ENCODE measurements at regions not wholly inside any gene's neighbourhood (a gene's known extent, or its start where the extent isn't known, plus 50 kb on each side); places are given as distances from the start of the nearest gene placed in this dataset.

GRCh38 chr20:24147961-24148360 is 159.4 kb upstream of the GGTLC1 start:
- TF ChIP-seq CTCF (IDR thresholded peaks at IDR 0.05; ENCODE audit: unreplicated experiment), result no peak
- H3K4me1 Mint-ChIP-seq (ENCODE audit: unreplicated experiment), result no peaks in the 10 kb centered on the region
- H3K9me3 Mint-ChIP-seq (ENCODE audit: unreplicated experiment), result no peaks in the 10 kb centered on the region
- H3K27ac Mint-ChIP-seq (ENCODE audit: unreplicated experiment), result no peak overlapping the region
- H3K36me3 Mint-ChIP-seq (ENCODE audit: low read depth, unreplicated experiment), result no peaks in the 10 kb centered on the region
- no peak for DNase-seq (ENCODE audit: low spot score)
- H3K4me3 Mint-ChIP-seq (ENCODE audit: unreplicated experiment), result no peak overlapping the region
- H3K27me3 Mint-ChIP-seq (ENCODE audit: unreplicated experiment), result peaks cover 2% of the 10 kb centered on the region

- Mint-ChIP-seq H3K27me3 (ENCODE audit: unreplicated experiment) (peaks cover 2% of the 10 kb centered on the region), H3K27ac (ENCODE audit: unreplicated experiment) (no peak overlapping the region), H3K4me3 (ENCODE audit: unreplicated experiment) (no peak overlapping the region), H3K9me3 (ENCODE audit: unreplicated experiment) (no peaks in the 10 kb centered on the region), H3K4me1 (ENCODE audit: unreplicated experiment) (no peaks in the 10 kb centered on the region), H3K36me3 (ENCODE audit: low read depth, unreplicated experiment) (no peaks in the 10 kb centered on the region)
- no peak for TF ChIP-seq CTCF (IDR thresholded peaks at IDR 0.05; ENCODE audit: unreplicated experiment)
- DNase-seq (ENCODE audit: low spot score), result no peak
These were observed 158.9 kb upstream of the GGTLC1 start for GRCh38 chr20:24147479-24147878.

- peaks cover 2% of the 10 kb centered on the region for H3K27me3 Mint-ChIP-seq (ENCODE audit: unreplicated experiment)
- no peaks in the 10 kb centered on the region for H3K4me1 Mint-ChIP-seq (ENCODE audit: unreplicated experiment)
- H3K27ac Mint-ChIP-seq (ENCODE audit: unreplicated experiment), result no peak overlapping the region
- no peak for TF ChIP-seq CTCF (IDR thresholded peaks at IDR 0.05; ENCODE audit: unreplicated experiment)
- H3K36me3 Mint-ChIP-seq (ENCODE audit: low read depth, unreplicated experiment), result no peaks in the 10 kb centered on the region
- H3K4me3 Mint-ChIP-seq (ENCODE audit: unreplicated experiment), result no peak overlapping the region
- H3K9me3 Mint-ChIP-seq (ENCODE audit: unreplicated experiment), result peaks cover 4% of the 10 kb centered on the region
- no peak for DNase-seq (ENCODE audit: low spot score)
These were observed 157.7 kb upstream of the GGTLC1 start for GRCh38 chr20:24146231-24146634.

GRCh38 chr20:24144371-24144770 is 155.8 kb upstream of the GGTLC1 start:
- no peaks in the 10 kb centered on the region for H3K4me1 Mint-ChIP-seq (ENCODE audit: unreplicated experiment)
- H3K36me3 Mint-ChIP-seq (ENCODE audit: low read depth, unreplicated experiment), result no peaks in the 10 kb centered on the region
- H3K9me3 Mint-ChIP-seq (ENCODE audit: unreplicated experiment), result peaks cover 4% of the 10 kb centered on the region
- no peak for DNase-seq (ENCODE audit: low spot score)
- peaks cover 2% of the 10 kb centered on the region for H3K27me3 Mint-ChIP-seq (ENCODE audit: unreplicated experiment)
- no peak overlapping the region for H3K4me3 Mint-ChIP-seq (ENCODE audit: unreplicated experiment)
- TF ChIP-seq CTCF (IDR thresholded peaks at IDR 0.05; ENCODE audit: unreplicated experiment), result no peak
- H3K27ac Mint-ChIP-seq (ENCODE audit: unreplicated experiment), result no peak overlapping the region

GRCh38 chr20:24141111-24141510 is 152.5 kb upstream of the GGTLC1 start:
- no peak for TF ChIP-seq CTCF (IDR thresholded peaks at IDR 0.05; ENCODE audit: unreplicated experiment)
- Mint-ChIP-seq H3K36me3 (ENCODE audit: low read depth, unreplicated experiment) (no peaks in the 10 kb centered on the region), H3K27me3 (ENCODE audit: unreplicated experiment) (peaks cover 2% of the 10 kb centered on the region), H3K4me3 (ENCODE audit: unreplicated experiment) (no peak overlapping the region), H3K9me3 (ENCODE audit: unreplicated experiment) (peaks cover 4% of the 10 kb centered on the region), H3K27ac (ENCODE audit: unreplicated experiment) (no peak overlapping the region), H3K4me1 (ENCODE audit: unreplicated experiment) (no peaks in the 10 kb centered on the region)
- no peak for DNase-seq (ENCODE audit: low spot score)
